Thoracic aorta (tissue), 2 donors: ENCODE measurements at regions not wholly inside any gene's neighbourhood (a gene's known extent, or its start where the extent isn't known, plus 50 kb on each side); places are given as distances from the start of the nearest gene placed in this dataset.
"Not testable (repeated sequence)": the region's sequence is repeated elsewhere in the genome, so short reads cannot be mapped to it uniquely, and the experiment has no call there.

ENCODE experiments used
- ATAC-seq: fragments of 150-250 bp; one replicate; pipeline ENCODE4 v1.8.0; 2017; ENCODE audit warnings: low read depth; ENCODE audit not compliant: insufficient number of reproducible peaks, low FRiP score
- DNase-seq: peaks from one replicate; pipeline ENCODE4 v3.0.0-alpha.2; 2020; ENCODE audit warnings: low spot score
- H3K27ac ChIP-seq, 2 donors: fragments of 200-600 bp; sonication (generic); 1 replicate in 1 of 2; 2 replicates in 1 of 2; pipeline ENCODE4 v1.5.1; 2016; ENCODE audit warnings: mild to moderate bottlenecking in 2 of 2, moderate library complexity in 2 of 2
- H3K27me3 ChIP-seq: fragments of 200-600 bp; sonication (generic); replicated peaks from 2 replicates; pipeline ENCODE4 v1.6.0; 2016; ENCODE audit warnings: mild to moderate bottlenecking; ENCODE audit not compliant: insufficient read depth
- H3K36me3 ChIP-seq: fragments of 200-600 bp; sonication (generic); one replicate; pipeline ENCODE4 v1.5.1; 2016
- H3K4me1 ChIP-seq, 2 donors: fragments of 200-600 bp; sonication (generic); 1 replicate in 1 of 2; 2 replicates in 1 of 2; pipeline versions ENCODE4 v1.5.1 to v1.6.0; 2016; ENCODE audit warnings: low read depth in 2 of 2, mild to moderate bottlenecking in 1 of 2; ENCODE audit not compliant: control insufficient read depth in 1 of 2
- H3K4me3 ChIP-seq: fragments of 200-600 bp; sonication (generic); 2 replicates; pipeline ENCODE4 v1.5.1; 2016; ENCODE audit warnings: mild to moderate bottlenecking
- H3K9me3 ChIP-seq: fragments of 200-600 bp; sonication (generic); 2 replicates; pipeline ENCODE4 v1.5.1; 2016
- CTCF ChIP-seq: fragments of 200-600 bp; sonication (generic); IDR thresholded peaks from one replicate; pipeline ENCODE4 v1.5.1; 2019; ENCODE audit warnings: antibody characterized with exemption

- Histone ChIP-seq H3K27ac (no peak overlapping the region), H3K4me3 (no peak overlapping the region), H3K9me3 (peaks cover 28% of the 10 kb centered on the region), H3K4me1 (no peaks in the 10 kb centered on the region), H3K27me3 (no peaks in the 10 kb centered on the region), H3K36me3 (no peaks in the 10 kb centered on the region)
- no peak for TF ChIP-seq CTCF
- no peak for ATAC-seq
- DNase-seq, result no peak
These were observed 427.1 kb downstream of the PRELID2 start for GRCh38 chr5:145408048-145408341.

DNA sequence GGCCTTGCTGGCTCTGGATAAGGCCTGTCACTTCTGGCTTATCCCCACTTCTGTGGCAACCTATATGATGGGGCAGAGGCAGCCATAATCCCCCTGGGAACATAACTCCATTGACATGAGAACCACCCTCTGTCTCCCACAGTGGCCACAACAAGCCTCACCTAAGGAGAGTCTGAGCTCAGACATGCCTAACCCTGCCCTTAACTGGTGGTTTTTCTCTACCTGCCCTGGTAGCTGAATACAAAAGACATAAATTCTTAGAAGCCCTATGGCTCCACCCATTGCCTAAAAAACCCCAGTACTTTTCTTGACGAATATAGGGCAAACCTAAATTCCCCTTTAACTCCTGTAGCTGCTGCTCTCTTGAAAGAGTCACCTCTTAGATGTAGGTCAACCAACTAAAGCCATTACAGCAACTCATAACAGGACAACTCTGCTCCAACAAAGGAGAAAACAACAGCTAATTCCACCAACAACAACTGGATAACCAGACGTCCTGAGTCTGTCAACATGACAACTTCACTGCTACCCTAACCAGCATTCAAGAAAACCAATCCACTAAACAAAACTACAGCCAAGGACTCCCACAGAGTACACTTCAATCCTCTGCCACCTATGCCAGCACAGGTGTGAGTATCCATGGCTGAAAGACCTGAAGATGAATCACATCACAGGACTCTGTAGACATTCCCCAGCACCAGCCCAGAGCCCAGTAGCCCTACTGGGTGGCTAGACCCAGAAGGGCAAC lies 427.7 kb downstream of the PRELID2 start:
- no peaks in the 10 kb centered on the region for H3K27me3 ChIP-seq
- H3K27ac ChIP-seq, result no peak overlapping the region
- no peaks in the 10 kb centered on the region for H3K36me3 ChIP-seq
- H3K9me3 ChIP-seq, result peaks cover 25% of the 10 kb centered on the region
- no peak for TF ChIP-seq CTCF
- no peak for DNase-seq
- no peaks in the 10 kb centered on the region for H3K4me1 ChIP-seq
- H3K4me3 ChIP-seq, result no peak overlapping the region
- no peak for ATAC-seq

GRCh38 chr5:145403992-145404391 lies 431.1 kb downstream of the PRELID2 start:
- TF ChIP-seq CTCF, result no peak

DNA sequence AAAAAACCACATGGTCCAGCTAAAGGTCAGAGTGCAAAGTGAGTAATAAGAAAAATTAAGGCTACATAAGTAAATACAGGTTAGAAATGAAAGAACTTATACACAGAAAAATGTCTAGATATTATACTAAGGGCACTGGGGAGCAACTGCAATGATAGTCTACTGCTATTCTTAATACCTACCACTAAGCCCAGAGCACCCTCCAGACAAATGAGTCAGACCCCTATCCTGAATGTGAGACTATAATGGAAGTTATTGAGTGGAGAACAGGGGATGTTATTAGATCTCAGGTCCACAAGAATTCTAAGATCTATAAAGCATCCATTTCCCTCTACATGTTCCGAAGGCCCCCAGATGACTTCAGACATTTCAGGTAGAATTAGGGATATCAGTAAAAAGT lies 438.3 kb downstream of the PRELID2 start:
- no peak for TF ChIP-seq CTCF
- H3K27me3 ChIP-seq, result no peaks in the 10 kb centered on the region
- DNase-seq (no peak), ATAC-seq (no peak)
- no peaks in the 10 kb centered on the region for H3K9me3 ChIP-seq
- H3K4me3 ChIP-seq, result no peak overlapping the region
- H3K36me3 ChIP-seq, result no peaks in the 10 kb centered on the region
- H3K4me1 ChIP-seq, result no peaks in the 10 kb centered on the region
- no peak overlapping the region for H3K27ac ChIP-seq

More at GRCh38 chr5:145403992-145404391, 431.1 kb downstream of the PRELID2 start:
- DNase-seq (no peak), ATAC-seq (no peak)
- H3K4me3 ChIP-seq, result no peak overlapping the region
- peaks cover 8% of the 10 kb centered on the region for H3K9me3 ChIP-seq
- H3K36me3 ChIP-seq, result no peaks in the 10 kb centered on the region
- no peak overlapping the region for H3K27ac ChIP-seq
- no peaks in the 10 kb centered on the region for H3K4me1 ChIP-seq
- no peaks in the 10 kb centered on the region for H3K27me3 ChIP-seq

DNA sequence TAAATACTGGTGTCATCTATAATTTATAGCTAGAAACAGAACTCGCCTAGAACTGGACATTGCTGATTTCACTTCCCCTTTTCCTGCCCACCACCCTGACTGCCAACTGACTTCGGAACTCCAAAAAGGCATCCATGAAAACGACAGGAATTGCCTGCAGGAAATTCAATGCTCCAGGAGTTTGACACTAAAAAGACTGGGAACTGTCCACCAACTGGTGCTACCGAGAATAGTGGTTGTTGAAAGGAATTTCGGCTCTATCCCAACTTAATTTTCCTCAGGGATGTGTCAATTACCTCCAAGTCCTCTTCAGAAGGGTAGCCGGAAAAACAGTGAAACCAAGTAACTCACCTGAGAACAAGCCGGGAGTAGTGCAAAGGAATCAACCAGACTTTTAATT lies 440.0 kb downstream of the PRELID2 start:
- H3K27me3 ChIP-seq, DNase-seq, H3K36me3 ChIP-seq, ATAC-seq, H3K27ac ChIP-seq, H3K4me3 ChIP-seq, H3K4me1 ChIP-seq, H3K9me3 ChIP-seq: not testable (repeated sequence)

DNA sequence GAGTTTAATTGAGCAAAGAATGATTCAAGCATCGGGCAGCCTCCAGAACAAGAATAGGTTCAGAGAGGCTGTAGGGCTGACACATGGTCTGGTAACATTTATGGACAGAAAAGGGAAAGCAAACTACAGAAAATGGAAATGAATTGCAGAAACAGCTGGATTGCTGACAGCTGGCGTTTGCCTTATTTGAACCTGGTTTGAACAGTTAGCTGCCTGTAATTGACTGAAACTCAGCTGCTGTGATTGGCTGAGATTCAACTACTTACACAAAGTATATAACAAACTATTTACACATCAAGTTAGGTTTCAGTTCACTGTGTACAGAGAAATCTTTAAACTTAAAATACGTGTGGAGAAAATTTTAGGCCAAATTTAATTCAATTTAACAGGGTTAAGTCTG lies 441.7 kb downstream of the PRELID2 start:
- Histone ChIP-seq H3K4me3 (no peak overlapping the region), H3K36me3 (no peaks in the 10 kb centered on the region), H3K27me3 (no peaks in the 10 kb centered on the region), H3K9me3 (peaks cover 2% of the 10 kb centered on the region), H3K27ac (no peak overlapping the region), H3K4me1 (no peaks in the 10 kb centered on the region)
- TF ChIP-seq CTCF, result no peak
- ATAC-seq (no peak), DNase-seq (no peak)
